PC-3 (cell line): ENCODE measurements at regions not wholly inside any gene's neighbourhood (a gene's known extent, or its start where the extent isn't known, plus 50 kb on each side); places are given as distances from the start of the nearest gene placed in this dataset.

Experiments used
- EZH2 ChIP-seq: fragments of 300-600 bp; sonication (generic); IDR thresholded peaks from one replicate; pipeline ENCODE4 v1.6.1; 2017; ENCODE audit warnings: antibody characterized with exemption, mild to moderate bottlenecking, low read length; ENCODE audit not compliant: unreplicated experiment
- EZH2phosphoT487 ChIP-seq: fragments of 300-600 bp; sonication (generic); IDR thresholded peaks from 2 replicates; pipeline ENCODE4 v1.6.1; 2018; ENCODE audit warnings: mild to moderate bottlenecking, antibody characterized with exemption, low read length, borderline replicate concordance
- TF ChIP-seq, protein P1 (sequence below): fragments of 300-600 bp; sonication (generic); conservative IDR thresholded peaks from 2 replicates; pipeline ENCODE4 v1.5.1; 2017; ENCODE audit warnings: antibody characterized with exemption, low read depth, mild to moderate bottlenecking, low read length

DNA sequence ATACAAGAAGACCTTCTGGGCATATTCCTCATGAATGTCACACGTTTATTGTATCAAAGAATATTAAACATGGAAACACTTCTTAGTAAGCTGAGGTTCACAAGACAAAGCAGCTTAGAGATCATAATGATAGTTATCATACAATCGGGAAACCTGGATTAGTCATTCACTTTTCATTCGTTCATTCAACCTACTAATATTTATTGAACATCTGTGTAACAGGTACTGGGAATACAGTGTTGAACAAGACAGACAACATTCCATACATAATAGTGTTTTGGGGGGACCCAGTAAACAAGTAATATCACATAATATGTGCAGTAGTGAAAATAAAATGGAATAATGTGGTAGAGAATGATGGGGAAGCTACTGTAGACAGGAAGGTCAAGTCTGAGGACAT is 100.6 kb upstream of the GRIP1 start:
- TF ChIP-seq, protein P1, sequence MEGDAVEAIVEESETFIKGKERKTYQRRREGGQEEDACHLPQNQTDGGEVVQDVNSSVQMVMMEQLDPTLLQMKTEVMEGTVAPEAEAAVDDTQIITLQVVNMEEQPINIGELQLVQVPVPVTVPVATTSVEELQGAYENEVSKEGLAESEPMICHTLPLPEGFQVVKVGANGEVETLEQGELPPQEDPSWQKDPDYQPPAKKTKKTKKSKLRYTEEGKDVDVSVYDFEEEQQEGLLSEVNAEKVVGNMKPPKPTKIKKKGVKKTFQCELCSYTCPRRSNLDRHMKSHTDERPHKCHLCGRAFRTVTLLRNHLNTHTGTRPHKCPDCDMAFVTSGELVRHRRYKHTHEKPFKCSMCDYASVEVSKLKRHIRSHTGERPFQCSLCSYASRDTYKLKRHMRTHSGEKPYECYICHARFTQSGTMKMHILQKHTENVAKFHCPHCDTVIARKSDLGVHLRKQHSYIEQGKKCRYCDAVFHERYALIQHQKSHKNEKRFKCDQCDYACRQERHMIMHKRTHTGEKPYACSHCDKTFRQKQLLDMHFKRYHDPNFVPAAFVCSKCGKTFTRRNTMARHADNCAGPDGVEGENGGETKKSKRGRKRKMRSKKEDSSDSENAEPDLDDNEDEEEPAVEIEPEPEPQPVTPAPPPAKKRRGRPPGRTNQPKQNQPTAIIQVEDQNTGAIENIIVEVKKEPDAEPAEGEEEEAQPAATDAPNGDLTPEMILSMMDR, result no peak
- TF ChIP-seq EZH2phosphoT487 (no peak), EZH2 (no peak)
